GM12878 (cell line): ENCODE measurements at regions not wholly inside any gene's neighbourhood (a gene's known extent, or its start where the extent isn't known, plus 50 kb on each side); places are given as distances from the start of the nearest gene placed in this dataset.

Experiments
- EP300 ChIP-seq, 2 experiments: fragments of 150-350 bp in 1 of 2; IDR thresholded peaks; 2 replicates each; pipeline ENCODE4 v1.6.1; 2011 to 2012; ENCODE audit warnings: low read depth in 2 of 2, low read length in 2 of 2, borderline replicate concordance in 1 of 2, improper control_type of control experiment in 1 of 2, inconsistent platforms in 1 of 2; ENCODE audit not compliant: control insufficient read depth in 1 of 2
- SMARCA5 ChIP-seq: fragments of 450-650 bp; IDR thresholded peaks from 2 replicates; pipeline ENCODE4 v1.6.1; 2017; ENCODE audit warnings: mild to moderate bottlenecking
- TF ChIP-seq, protein P1 (sequence below), 3 experiments: IDR thresholded peaks in 2 of 3; conservative IDR thresholded peaks in 1 of 3; 2 replicates each; pipeline ENCODE4 v1.5.1; 2011; ENCODE audit warnings: low read depth in 3 of 3, low read length in 3 of 3, mild to moderate bottlenecking in 3 of 3, control low read depth in 2 of 3, moderate library complexity in 2 of 3, inconsistent platforms in 1 of 3, mixed read lengths in 1 of 3; ENCODE audit not compliant: control insufficient read depth in 2 of 3, insufficient read depth in 1 of 3; ENCODE audit errors: extremely low read depth in 1 of 3
- TF ChIP-seq, protein P2 (sequence below): fragments of 450-650 bp; IDR thresholded peaks from 2 replicates; pipeline ENCODE4 v1.6.1; 2017; ENCODE audit warnings: antibody characterized with exemption, mild to moderate bottlenecking, moderate library complexity

- TF ChIP-seq EP300 (IDR thresholded peaks at IDR 0.05; ENCODE audit: borderline replicate concordance in 1 of 2, control insufficient read depth in 1 of 2, low read depth in 2 of 2, low read length in 2 of 2): no peak
- TF ChIP-seq, protein P1, sequence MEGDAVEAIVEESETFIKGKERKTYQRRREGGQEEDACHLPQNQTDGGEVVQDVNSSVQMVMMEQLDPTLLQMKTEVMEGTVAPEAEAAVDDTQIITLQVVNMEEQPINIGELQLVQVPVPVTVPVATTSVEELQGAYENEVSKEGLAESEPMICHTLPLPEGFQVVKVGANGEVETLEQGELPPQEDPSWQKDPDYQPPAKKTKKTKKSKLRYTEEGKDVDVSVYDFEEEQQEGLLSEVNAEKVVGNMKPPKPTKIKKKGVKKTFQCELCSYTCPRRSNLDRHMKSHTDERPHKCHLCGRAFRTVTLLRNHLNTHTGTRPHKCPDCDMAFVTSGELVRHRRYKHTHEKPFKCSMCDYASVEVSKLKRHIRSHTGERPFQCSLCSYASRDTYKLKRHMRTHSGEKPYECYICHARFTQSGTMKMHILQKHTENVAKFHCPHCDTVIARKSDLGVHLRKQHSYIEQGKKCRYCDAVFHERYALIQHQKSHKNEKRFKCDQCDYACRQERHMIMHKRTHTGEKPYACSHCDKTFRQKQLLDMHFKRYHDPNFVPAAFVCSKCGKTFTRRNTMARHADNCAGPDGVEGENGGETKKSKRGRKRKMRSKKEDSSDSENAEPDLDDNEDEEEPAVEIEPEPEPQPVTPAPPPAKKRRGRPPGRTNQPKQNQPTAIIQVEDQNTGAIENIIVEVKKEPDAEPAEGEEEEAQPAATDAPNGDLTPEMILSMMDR (IDR thresholded peaks at IDR 0.05 in 2 of 3, conservative IDR thresholded peaks at IDR 0.05 in 1 of 3; ENCODE audit: control insufficient read depth in 2 of 3, extremely low read depth in 1 of 3, insufficient read depth in 1 of 3, low read depth in 3 of 3, low read length in 3 of 3): no peak
- TF ChIP-seq SMARCA5: no peak
- TF ChIP-seq, protein P2, sequence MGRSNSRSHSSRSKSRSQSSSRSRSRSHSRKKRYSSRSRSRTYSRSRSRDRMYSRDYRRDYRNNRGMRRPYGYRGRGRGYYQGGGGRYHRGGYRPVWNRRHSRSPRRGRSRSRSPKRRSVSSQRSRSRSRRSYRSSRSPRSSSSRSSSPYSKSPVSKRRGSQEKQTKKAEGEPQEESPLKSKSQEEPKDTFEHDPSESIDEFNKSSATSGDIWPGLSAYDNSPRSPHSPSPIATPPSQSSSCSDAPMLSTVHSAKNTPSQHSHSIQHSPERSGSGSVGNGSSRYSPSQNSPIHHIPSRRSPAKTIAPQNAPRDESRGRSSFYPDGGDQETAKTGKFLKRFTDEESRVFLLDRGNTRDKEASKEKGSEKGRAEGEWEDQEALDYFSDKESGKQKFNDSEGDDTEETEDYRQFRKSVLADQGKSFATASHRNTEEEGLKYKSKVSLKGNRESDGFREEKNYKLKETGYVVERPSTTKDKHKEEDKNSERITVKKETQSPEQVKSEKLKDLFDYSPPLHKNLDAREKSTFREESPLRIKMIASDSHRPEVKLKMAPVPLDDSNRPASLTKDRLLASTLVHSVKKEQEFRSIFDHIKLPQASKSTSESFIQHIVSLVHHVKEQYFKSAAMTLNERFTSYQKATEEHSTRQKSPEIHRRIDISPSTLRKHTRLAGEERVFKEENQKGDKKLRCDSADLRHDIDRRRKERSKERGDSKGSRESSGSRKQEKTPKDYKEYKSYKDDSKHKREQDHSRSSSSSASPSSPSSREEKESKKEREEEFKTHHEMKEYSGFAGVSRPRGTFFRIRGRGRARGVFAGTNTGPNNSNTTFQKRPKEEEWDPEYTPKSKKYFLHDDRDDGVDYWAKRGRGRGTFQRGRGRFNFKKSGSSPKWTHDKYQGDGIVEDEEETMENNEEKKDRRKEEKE: no peak
Observed at GRCh38 chr6:44740566-44741120, 353.1 kb downstream of the CDC5L start.
